PC-9 (cell line): ENCODE measurements at regions not wholly inside any gene's neighbourhood (a gene's known extent, or its start where the extent isn't known, plus 50 kb on each side); places are given as distances from the start of the nearest gene placed in this dataset.

ENCODE experiments used
- EZH2 ChIP-seq: fragments of 200-600 bp; sonication (generic); IDR thresholded peaks from 2 replicates; pipeline ENCODE4 v1.8.0; 2017; ENCODE audit warnings: antibody characterized with exemption, low read depth
- TF ChIP-seq, protein P1 (sequence below): fragments of 200-600 bp; sonication (generic); conservative IDR thresholded peaks from 2 replicates; pipeline ENCODE4 v1.6.1; 2017; ENCODE audit warnings: mixed run types, antibody characterized with exemption, mild to moderate bottlenecking, moderate library complexity

GRCh38 chr10:65284495-65285041 lies 1641.3 kb upstream of the LRRTM3 start:
- TF ChIP-seq, protein P1, sequence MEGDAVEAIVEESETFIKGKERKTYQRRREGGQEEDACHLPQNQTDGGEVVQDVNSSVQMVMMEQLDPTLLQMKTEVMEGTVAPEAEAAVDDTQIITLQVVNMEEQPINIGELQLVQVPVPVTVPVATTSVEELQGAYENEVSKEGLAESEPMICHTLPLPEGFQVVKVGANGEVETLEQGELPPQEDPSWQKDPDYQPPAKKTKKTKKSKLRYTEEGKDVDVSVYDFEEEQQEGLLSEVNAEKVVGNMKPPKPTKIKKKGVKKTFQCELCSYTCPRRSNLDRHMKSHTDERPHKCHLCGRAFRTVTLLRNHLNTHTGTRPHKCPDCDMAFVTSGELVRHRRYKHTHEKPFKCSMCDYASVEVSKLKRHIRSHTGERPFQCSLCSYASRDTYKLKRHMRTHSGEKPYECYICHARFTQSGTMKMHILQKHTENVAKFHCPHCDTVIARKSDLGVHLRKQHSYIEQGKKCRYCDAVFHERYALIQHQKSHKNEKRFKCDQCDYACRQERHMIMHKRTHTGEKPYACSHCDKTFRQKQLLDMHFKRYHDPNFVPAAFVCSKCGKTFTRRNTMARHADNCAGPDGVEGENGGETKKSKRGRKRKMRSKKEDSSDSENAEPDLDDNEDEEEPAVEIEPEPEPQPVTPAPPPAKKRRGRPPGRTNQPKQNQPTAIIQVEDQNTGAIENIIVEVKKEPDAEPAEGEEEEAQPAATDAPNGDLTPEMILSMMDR: no peak
- TF ChIP-seq EZH2: no peak
